ENCODE measurements at regions not wholly inside any gene's neighbourhood (a gene's known extent, or its start where the extent isn't known, plus 50 kb on each side); places are given as distances from the start of the nearest gene placed in this dataset.

DNA sequence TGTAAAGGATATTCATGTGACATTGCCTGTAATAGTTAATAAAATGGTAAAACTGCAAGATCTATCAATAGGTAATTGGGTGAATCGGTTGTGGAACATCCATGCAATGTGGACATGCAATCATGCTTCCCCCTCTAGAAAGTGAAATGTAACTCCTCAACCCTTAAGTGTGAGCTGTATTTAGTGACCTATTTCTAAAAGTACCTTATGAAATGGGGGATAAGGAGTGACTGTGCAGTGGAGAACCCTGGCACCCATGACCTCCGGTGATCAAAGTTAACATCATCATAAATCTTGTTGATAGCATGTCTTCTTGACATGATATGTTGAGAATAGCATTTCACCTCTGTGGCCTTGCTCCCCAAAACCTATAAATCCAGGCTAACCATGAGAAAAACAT, 53.6 kb upstream of the PPARGC1A start:
- no peak for DNase-seq (ENCODE audit: low spot score)
- TF ChIP-seq, protein P1, sequence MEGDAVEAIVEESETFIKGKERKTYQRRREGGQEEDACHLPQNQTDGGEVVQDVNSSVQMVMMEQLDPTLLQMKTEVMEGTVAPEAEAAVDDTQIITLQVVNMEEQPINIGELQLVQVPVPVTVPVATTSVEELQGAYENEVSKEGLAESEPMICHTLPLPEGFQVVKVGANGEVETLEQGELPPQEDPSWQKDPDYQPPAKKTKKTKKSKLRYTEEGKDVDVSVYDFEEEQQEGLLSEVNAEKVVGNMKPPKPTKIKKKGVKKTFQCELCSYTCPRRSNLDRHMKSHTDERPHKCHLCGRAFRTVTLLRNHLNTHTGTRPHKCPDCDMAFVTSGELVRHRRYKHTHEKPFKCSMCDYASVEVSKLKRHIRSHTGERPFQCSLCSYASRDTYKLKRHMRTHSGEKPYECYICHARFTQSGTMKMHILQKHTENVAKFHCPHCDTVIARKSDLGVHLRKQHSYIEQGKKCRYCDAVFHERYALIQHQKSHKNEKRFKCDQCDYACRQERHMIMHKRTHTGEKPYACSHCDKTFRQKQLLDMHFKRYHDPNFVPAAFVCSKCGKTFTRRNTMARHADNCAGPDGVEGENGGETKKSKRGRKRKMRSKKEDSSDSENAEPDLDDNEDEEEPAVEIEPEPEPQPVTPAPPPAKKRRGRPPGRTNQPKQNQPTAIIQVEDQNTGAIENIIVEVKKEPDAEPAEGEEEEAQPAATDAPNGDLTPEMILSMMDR (IDR thresholded peaks at IDR 0.05; ENCODE audit: borderline replicate concordance, control extremely low read depth, extremely low read depth, insufficient read depth, missing control alignments): no peak
- in situ Hi-C loops (cut with MboI; ENCODE audit: low sequenced_read_pairs, unreplicated experiment): no loop called here

DNA sequence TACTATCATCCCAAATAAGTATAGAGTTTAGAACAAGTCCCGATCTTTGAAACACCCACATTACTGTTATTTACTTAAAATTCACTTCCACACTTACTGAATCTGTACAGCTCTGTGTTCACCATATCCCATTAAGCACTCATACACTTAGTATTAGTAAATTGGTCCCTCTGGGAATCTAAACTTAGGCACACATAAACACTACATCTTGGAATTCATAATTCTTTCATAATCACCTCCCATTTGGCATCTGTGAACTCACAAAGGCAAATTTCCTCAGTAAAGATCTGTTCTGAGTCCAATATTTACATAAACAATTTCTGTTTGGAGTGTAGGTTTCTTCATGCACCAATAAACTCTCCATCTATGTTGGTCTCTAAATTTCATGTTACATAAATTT, 52.6 kb upstream of the PPARGC1A start:
- TF ChIP-seq, protein P1 (IDR thresholded peaks at IDR 0.05; ENCODE audit: borderline replicate concordance, control extremely low read depth, extremely low read depth, insufficient read depth, missing control alignments): no peak
- in situ Hi-C loops (cut with MboI; ENCODE audit: low sequenced_read_pairs, unreplicated experiment): no loop called here
- no peak for DNase-seq (ENCODE audit: low spot score)
